HG03095 (cell line): ENCODE measurements at regions not wholly inside any gene's neighbourhood (a gene's known extent, or its start where the extent isn't known, plus 50 kb on each side); places are given as distances from the start of the nearest gene placed in this dataset.
A peak's percentile ranks its signal among the peaks of the same experiment; 100 is the strongest.
"Not testable (repeated sequence)": the region's sequence is repeated elsewhere in the genome, so short reads cannot be mapped to it uniquely, and the experiment has no call there.

Experiments used
- ATAC-seq: cut with Tn5 transposase; IDR thresholded peaks from one replicate; pipeline ENCODE4 v1.9.1; 2021; ENCODE audit warnings: moderate library complexity; ENCODE audit not compliant: unreplicated experiment

- no peak for ATAC-seq
Observed at GRCh38 chr2:51322613-51323012, 290.7 kb upstream of the NRXN1 start.

- no peak for ATAC-seq
Observed at GRCh38 chr2:51304311-51304710, 272.4 kb upstream of the NRXN1 start.

- no peak for ATAC-seq
Observed at GRCh38 chr2:51301381-51301780, 269.4 kb upstream of the NRXN1 start.

- no peak for ATAC-seq
Observed at GRCh38 chr2:51299370-51299769, 267.4 kb upstream of the NRXN1 start.

- ATAC-seq = peak; percentile 50
Observed at GRCh38 chr2:51297488-51297887, 265.6 kb upstream of the NRXN1 start.

- no peak for ATAC-seq
Observed at GRCh38 chr2:51293566-51294200, 261.8 kb upstream of the NRXN1 start.

GRCh38 chr2:51291762-51292551 is 260.0 kb upstream of the NRXN1 start:
- no peak for ATAC-seq

GRCh38 chr2:51290725-51291124 is 258.8 kb upstream of the NRXN1 start:
- no peak for ATAC-seq

GRCh38 chr2:51289045-51289444 is 257.1 kb upstream of the NRXN1 start:
- ATAC-seq = no peak

- ATAC-seq = no peak
Observed at GRCh38 chr2:51268191-51268590, 236.3 kb upstream of the NRXN1 start.

- ATAC-seq = no peak
Observed at GRCh38 chr2:51265539-51265938, 233.6 kb upstream of the NRXN1 start.

GRCh38 chr2:51263951-51264350 is 232.0 kb upstream of the NRXN1 start:
- ATAC-seq = no peak

GRCh38 chr2:51263101-51263500 is 231.2 kb upstream of the NRXN1 start:
- ATAC-seq = not testable (repeated sequence)

- ATAC-seq = no peak
Observed at GRCh38 chr2:51258301-51258700, 226.4 kb upstream of the NRXN1 start.

GRCh38 chr2:51256736-51257135 is 224.8 kb upstream of the NRXN1 start:
- no peak for ATAC-seq

GRCh38 chr2:51251356-51251755 is 219.4 kb upstream of the NRXN1 start:
- no peak for ATAC-seq

GRCh38 chr2:51247252-51247805 is 215.4 kb upstream of the NRXN1 start:
- ATAC-seq = no peak

- no peak for ATAC-seq
Observed at GRCh38 chr2:51243892-51244535, 212.1 kb upstream of the NRXN1 start.

- ATAC-seq = no peak
Observed at GRCh38 chr2:51237626-51238271, 205.8 kb upstream of the NRXN1 start.

GRCh38 chr2:51232027-51232426 is 200.1 kb upstream of the NRXN1 start:
- ATAC-seq = no peak

- no peak for ATAC-seq
Observed at GRCh38 chr2:51231071-51231470, 199.1 kb upstream of the NRXN1 start.
